Transverse colon (tissue), 4 donors: ENCODE measurements at regions not wholly inside any gene's neighbourhood (a gene's known extent, or its start where the extent isn't known, plus 50 kb on each side); places are given as distances from the start of the nearest gene placed in this dataset.

Experiments
- DNase-seq: peaks from one replicate; pipeline ENCODE4 v3.0.0-alpha.2; 2019
- H3K27ac ChIP-seq, 4 donors: fragments of 200-600 bp; sonication (generic); 2 replicates each; pipeline ENCODE4 v1.5.1; 2016 to 2018; ENCODE audit warnings: inconsistent platforms in 4 of 4
- H3K27me3 ChIP-seq: fragments of 200-600 bp; sonication (generic); 2 replicates; pipeline ENCODE4 v1.5.1; 2017; ENCODE audit warnings: inconsistent platforms
- H3K36me3 ChIP-seq, 4 donors: fragments of 200-600 bp; sonication (generic); 2 replicates each; pipeline ENCODE4 v1.5.1; 2017 to 2019; ENCODE audit warnings: inconsistent platforms in 4 of 4
- H3K4me1 ChIP-seq, 4 donors: fragments of 200-600 bp; sonication (generic); 2 replicates each; pipeline ENCODE4 v1.5.1; 2017 to 2020; ENCODE audit warnings: inconsistent platforms in 4 of 4
- H3K4me3 ChIP-seq, 4 donors: fragments of 200-600 bp; sonication (generic); 1 replicate in 1 of 4; 2 replicates in 3 of 4; pipeline versions ENCODE4 v1.5.1 to v1.6.1; 2017 to 2019; ENCODE audit warnings: inconsistent platforms in 4 of 4
- H3K9me3 ChIP-seq, 2 donors: fragments of 200-600 bp; sonication (generic); 2 replicates each; pipeline ENCODE4 v1.5.1; 2017 to 2019; ENCODE audit warnings: inconsistent platforms in 2 of 2
- EP300 ChIP-seq: sonication (generic); formaldehyde crosslinking; IDR thresholded peaks from one replicate; pipeline ENCODE4 v1.6.1; 2017; ENCODE audit warnings: antibody characterized with exemption, low read depth
- POLR2A ChIP-seq: fragments of 450-650 bp; IDR thresholded peaks from one replicate; pipeline ENCODE4 v1.6.1; 2016; ENCODE audit warnings: antibody characterized with exemption, mild to moderate bottlenecking, moderate library complexity
- POLR2AphosphoS5 ChIP-seq, 3 donors: sonication (generic); formaldehyde crosslinking; IDR thresholded peaks; one replicate each; pipeline ENCODE4 v1.6.1; 2016; ENCODE audit warnings: antibody characterized with exemption in 3 of 3
- whole genome bisulfite sequencing, 2 donors: methylation state at CpG; one replicate each; pipeline ENCODE4 v1.1.5; 2018; ENCODE audit warnings: low coverage in 1 of 2; 5-methylcytosine and 5-hydroxymethylcytosine counted together
- in situ Hi-C, 4 donors: fragments of 200-750 bp; cut with MboI; loops; one replicate each; pipeline versions ENCODE4 v1.15.0 to v1.15.1; 2017; ENCODE audit warnings: low sequenced_read_pairs in 3 of 4, low pct_ligation_motif_present in 1 of 4, low pct_unique_long_range_greater_than_20kb in 1 of 4
- intact Hi-C: fragments of 100-400 bp; cut with DNase I; formaldehyde crosslinking; loops from one replicate; pipeline ENCODE4 v1.15.1; 2023; ENCODE audit warnings: low total_unique reads
- TF ChIP-seq, protein P1 (sequence below), 5 experiments: fragments of 200-600 bp in 3 of 5; fragments of 450-650 bp in 2 of 5; sonication (generic) in 3 of 5; IDR thresholded peaks; 1 replicate in 2 of 5; 2 replicates in 3 of 5; pipeline ENCODE4 v1.5.1; 2016 to 2017; ENCODE audit warnings: antibody characterized with exemption in 5 of 5, inconsistent platforms in 3 of 5, mild to moderate bottlenecking in 2 of 5, moderate library complexity in 1 of 5

DNA sequence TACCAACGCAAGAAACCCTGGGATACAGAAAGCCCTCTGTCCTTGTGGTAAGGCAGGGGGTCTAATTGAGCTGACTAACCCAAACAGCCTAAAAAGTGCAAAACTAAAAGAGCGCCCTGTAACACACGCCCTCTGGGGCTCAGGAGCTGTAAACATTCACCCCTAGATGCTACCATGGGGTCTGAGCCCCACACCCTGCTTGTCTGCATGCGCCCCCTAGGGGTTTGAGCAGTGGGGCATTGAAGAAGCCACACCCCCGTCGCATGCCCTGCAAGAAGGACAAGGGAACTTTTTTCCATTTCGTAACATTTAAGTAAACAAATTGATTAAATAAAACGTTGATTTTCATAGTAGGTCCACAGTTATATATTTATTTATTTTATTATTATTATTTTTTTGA, 616.9 kb upstream of the MAN1A1 start:
- no peak overlapping the region for H3K27ac ChIP-seq
- no peak for DNase-seq
- no peaks in the 10 kb centered on the region for H3K9me3 ChIP-seq
- 81 to 83% methylated on average over 6 to 8 of the region's 8 CpGs for WGBS, 2 donors
- no peaks in the 10 kb centered on the region for H3K27me3 ChIP-seq
- intact Hi-C loops (no loop called here), in situ Hi-C loops (no loop called here)
- H3K4me1 ChIP-seq: no peaks in the 10 kb centered on the region
- no peaks in the 10 kb centered on the region for H3K36me3 ChIP-seq
- H3K4me3 ChIP-seq: no peak overlapping the region
- TF ChIP-seq POLR2A (no peak), POLR2AphosphoS5 (IDR thresholded peaks at IDR 0.05) (no peak), EP300 (no peak)
- TF ChIP-seq, protein P1, sequence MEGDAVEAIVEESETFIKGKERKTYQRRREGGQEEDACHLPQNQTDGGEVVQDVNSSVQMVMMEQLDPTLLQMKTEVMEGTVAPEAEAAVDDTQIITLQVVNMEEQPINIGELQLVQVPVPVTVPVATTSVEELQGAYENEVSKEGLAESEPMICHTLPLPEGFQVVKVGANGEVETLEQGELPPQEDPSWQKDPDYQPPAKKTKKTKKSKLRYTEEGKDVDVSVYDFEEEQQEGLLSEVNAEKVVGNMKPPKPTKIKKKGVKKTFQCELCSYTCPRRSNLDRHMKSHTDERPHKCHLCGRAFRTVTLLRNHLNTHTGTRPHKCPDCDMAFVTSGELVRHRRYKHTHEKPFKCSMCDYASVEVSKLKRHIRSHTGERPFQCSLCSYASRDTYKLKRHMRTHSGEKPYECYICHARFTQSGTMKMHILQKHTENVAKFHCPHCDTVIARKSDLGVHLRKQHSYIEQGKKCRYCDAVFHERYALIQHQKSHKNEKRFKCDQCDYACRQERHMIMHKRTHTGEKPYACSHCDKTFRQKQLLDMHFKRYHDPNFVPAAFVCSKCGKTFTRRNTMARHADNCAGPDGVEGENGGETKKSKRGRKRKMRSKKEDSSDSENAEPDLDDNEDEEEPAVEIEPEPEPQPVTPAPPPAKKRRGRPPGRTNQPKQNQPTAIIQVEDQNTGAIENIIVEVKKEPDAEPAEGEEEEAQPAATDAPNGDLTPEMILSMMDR (IDR thresholded peaks at IDR 0.05): no peak

- TF ChIP-seq POLR2A (no peak), EP300 (no peak), POLR2AphosphoS5 (IDR thresholded peaks at IDR 0.05) (no peak)
- TF ChIP-seq, protein P1 (IDR thresholded peaks at IDR 0.05): no peak
- intact Hi-C loops (no loop called here), in situ Hi-C loops (no loop called here)
These were observed 616.3 kb upstream of the MAN1A1 start for GRCh38 chr6:119965900-119966299.

GRCh38 chr6:119965008-119965407, 615.4 kb upstream of the MAN1A1 start:
- Histone ChIP-seq H3K9me3 (no peaks in the 10 kb centered on the region), H3K27me3 (no peaks in the 10 kb centered on the region), H3K27ac (no peak overlapping the region), H3K36me3 (no peaks in the 10 kb centered on the region), H3K4me1 (no peaks in the 10 kb centered on the region), H3K4me3 (no peak overlapping the region)
- WGBS, 2 donors: 58 to 82% methylated on average over 1 of the region's 1 CpG
- TF ChIP-seq, protein P1 (IDR thresholded peaks at IDR 0.05): no peak
- TF ChIP-seq POLR2A (no peak), POLR2AphosphoS5 (IDR thresholded peaks at IDR 0.05) (no peak), EP300 (no peak)
- intact Hi-C loops (no loop called here), in situ Hi-C loops (no loop called here)
- DNase-seq: no peak

More at GRCh38 chr6:119965900-119966299, 616.3 kb upstream of the MAN1A1 start:
- Histone ChIP-seq H3K27me3 (no peaks in the 10 kb centered on the region), H3K36me3 (no peaks in the 10 kb centered on the region), H3K27ac (no peak overlapping the region), H3K4me3 (no peak overlapping the region), H3K4me1 (no peaks in the 10 kb centered on the region), H3K9me3 (no peaks in the 10 kb centered on the region)
- 91 to 96% methylated on average over 8 to 10 of the region's 10 CpGs for WGBS, 2 donors
- no peak for DNase-seq

DNA sequence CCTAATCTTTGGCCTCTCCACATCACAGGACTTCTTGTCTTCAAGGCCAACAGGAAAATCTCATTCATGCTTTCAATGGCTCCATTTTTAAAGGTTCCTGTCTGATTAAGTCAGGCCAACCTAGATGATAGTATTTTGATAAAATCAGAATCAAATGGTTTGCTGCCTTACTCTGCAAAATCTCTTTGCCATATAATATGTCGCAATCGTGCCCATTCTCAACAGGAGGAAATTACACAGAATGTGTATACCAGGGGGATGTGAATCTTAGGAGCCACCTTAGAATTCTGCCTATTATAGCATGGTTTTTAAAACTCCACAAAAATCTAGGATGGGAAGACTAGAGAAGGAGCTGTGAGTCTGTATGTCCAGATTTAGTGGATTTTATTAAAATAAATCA, 612.9 kb upstream of the MAN1A1 start:
- no peak overlapping the region for H3K4me3 ChIP-seq
- WGBS, 2 donors: 85 to 90% methylated on average over 2 of the region's 2 CpGs
- in situ Hi-C loops (no loop called here), intact Hi-C loops (no loop called here)
- H3K36me3 ChIP-seq: no peaks in the 10 kb centered on the region
- H3K4me1 ChIP-seq: no peaks in the 10 kb centered on the region
- TF ChIP-seq EP300 (no peak), POLR2A (no peak), POLR2AphosphoS5 (IDR thresholded peaks at IDR 0.05) (no peak)
- TF ChIP-seq, protein P1 (IDR thresholded peaks at IDR 0.05): no peak
- H3K9me3 ChIP-seq: no peaks in the 10 kb centered on the region
- H3K27ac ChIP-seq: no peak overlapping the region
- no peak for DNase-seq
- H3K27me3 ChIP-seq: no peaks in the 10 kb centered on the region
